GM12865 (cell line): ENCODE measurements at regions not wholly inside any gene's neighbourhood (a gene's known extent, or its start where the extent isn't known, plus 50 kb on each side); places are given as distances from the start of the nearest gene placed in this dataset.
"Not testable (repeated sequence)": the region's sequence is repeated elsewhere in the genome, so short reads cannot be mapped to it uniquely, and the experiment has no call there.

Experiments used
- DNase-seq: peaks from one replicate; pipeline ENCODE4 v3.0.0; 2010; ENCODE audit warnings: low read depth
- H3K4me3 ChIP-seq: 2 replicates; pipeline ENCODE4 v1.5.1; 2011; ENCODE audit warnings: mild to moderate bottlenecking, low read depth, low read length, control low read depth
- TF ChIP-seq, protein P1 (sequence below): IDR thresholded peaks from 2 replicates; pipeline ENCODE4 v1.5.1; 2011; ENCODE audit warnings: low read length, control low read depth, low read depth, inconsistent platforms; ENCODE audit not compliant: insufficient read depth; ENCODE audit errors: missing control alignments

GRCh38 chr10:81594991-81595390 lies 280.0 kb upstream of the NRG3 start:
- TF ChIP-seq, protein P1, sequence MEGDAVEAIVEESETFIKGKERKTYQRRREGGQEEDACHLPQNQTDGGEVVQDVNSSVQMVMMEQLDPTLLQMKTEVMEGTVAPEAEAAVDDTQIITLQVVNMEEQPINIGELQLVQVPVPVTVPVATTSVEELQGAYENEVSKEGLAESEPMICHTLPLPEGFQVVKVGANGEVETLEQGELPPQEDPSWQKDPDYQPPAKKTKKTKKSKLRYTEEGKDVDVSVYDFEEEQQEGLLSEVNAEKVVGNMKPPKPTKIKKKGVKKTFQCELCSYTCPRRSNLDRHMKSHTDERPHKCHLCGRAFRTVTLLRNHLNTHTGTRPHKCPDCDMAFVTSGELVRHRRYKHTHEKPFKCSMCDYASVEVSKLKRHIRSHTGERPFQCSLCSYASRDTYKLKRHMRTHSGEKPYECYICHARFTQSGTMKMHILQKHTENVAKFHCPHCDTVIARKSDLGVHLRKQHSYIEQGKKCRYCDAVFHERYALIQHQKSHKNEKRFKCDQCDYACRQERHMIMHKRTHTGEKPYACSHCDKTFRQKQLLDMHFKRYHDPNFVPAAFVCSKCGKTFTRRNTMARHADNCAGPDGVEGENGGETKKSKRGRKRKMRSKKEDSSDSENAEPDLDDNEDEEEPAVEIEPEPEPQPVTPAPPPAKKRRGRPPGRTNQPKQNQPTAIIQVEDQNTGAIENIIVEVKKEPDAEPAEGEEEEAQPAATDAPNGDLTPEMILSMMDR, result no peak
- DNase-seq, result no peak
- H3K4me3 ChIP-seq, result no peak overlapping the region

GRCh38 chr10:81600185-81600584 lies 274.8 kb upstream of the NRG3 start:
- H3K4me3 ChIP-seq, result no peak overlapping the region
- no peak for DNase-seq
- TF ChIP-seq, protein P1, result no peak

DNA sequence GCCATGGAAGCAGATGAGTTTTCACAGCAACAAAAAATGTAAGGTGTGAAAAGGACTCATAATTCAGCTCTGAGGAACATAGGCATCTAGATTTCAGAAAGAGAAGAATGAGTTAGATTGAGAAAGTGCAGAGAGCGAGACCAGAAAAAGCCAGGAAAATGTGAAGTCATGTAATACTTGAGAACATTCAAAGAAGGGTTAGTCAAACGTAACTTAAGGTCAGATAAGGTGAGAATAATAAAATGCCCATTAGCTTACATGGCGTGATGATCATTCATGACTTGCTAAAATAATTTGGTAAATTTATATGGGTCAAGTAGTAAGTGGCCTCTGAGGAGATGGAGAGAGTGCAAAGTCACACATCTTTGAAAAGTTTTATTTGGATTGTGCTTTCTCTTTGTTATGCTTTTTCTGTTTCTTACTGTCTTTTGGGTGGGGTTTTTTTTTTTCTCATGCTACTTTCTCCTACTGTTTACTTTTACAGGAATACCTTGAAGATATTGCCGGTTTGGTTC lies 271.8 kb upstream of the NRG3 start:
- no peak overlapping the region for H3K4me3 ChIP-seq
- TF ChIP-seq, protein P1, result no peak
- no peak for DNase-seq

DNA sequence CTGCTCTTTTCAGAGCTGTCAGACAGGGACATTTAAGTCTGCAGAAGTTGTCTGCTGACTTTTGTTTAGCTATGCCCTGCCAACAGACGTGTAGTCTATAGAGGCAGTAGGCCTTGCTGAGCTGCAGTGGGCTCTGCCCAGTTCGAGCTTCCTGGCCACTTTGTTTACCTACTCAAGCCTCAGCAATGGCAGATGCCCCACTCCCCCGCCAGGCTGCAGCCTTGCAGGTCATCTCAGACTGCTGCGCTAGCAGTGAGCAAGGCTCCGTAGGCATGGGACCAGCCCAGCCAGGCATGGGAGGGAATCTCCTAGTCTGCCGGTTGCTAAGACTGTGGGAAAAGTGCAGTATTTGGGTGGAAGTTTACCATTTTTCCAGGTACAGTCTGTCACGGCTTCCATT lies 230.5 kb upstream of the NRG3 start:
- DNase-seq, H3K4me3 ChIP-seq: not testable (repeated sequence)

DNA sequence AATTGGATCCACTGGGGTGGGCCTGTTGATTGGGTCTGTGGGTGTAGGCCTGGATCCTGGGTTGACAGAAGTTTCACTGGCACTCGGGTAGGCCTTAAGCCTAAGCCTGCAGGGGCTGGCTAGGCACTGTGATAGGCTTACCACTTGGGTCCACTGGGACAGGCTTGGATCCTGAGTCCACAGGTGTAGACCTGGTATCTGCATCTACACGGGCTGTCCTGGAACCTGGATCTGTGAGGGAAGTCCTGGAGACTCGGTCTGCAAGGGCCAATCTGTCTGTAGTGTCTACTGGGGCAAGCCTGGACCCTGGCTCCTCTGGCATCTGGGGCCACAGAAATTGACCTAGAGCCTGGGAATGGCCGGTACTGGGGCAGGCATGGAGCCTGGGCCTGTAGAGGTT lies 219.0 kb upstream of the NRG3 start:
- DNase-seq, result no peak
- TF ChIP-seq, protein P1, result no peak

GRCh38 chr10:81662837-81663236 lies 212.2 kb upstream of the NRG3 start:
- TF ChIP-seq, protein P1, result no peak
- no peak for DNase-seq
- H3K4me3 ChIP-seq, result no peak overlapping the region

More for the DNA sequence above, 219.0 kb upstream of the NRG3 start:
- no peak overlapping the region for H3K4me3 ChIP-seq

DNA sequence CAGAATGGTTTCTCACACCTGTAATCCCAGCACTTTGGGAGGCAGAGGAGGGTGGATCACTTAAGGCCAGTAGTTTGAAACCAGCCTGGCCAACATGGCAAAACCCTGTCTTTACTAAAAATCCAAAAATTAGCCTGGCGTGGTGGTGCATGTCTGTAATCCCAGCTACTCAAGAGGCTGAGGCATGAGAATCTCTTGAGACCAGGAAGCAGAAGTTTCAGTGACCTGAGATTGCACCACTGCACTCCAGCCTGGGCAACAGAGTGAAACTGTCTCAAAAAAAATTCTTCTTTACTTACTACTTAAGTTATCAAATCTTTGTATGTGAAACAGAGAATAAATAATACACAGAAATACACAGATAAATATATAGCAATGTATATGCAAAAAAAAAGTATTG lies 210.2 kb upstream of the NRG3 start:
- H3K4me3 ChIP-seq, DNase-seq: not testable (repeated sequence)

DNA sequence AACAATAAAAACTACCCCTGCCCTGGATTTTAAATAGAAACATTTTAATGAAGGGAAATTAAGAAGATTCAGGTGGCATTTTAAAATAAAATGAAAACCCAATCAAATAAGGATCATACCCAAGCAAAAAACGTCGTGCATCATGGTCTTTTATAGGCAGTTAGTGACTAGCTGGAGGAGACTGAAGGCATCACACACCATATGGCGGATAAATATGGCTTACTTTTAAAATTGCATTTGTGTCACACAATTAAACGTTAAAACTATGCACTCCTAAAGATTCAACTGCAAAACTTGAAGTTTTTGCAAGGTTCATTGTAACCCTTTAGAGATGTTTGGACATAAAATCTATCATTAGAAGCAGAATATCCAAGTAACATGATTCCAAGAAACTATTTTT lies 200.1 kb upstream of the NRG3 start:
- no peak overlapping the region for H3K4me3 ChIP-seq
- TF ChIP-seq, protein P1, result no peak
- DNase-seq, result no peak
